NCI-H1092 treated with DMSO at 0.1 percent for 48 hours (cell line): ENCODE measurements at regions not wholly inside any gene's neighbourhood (a gene's known extent, or its start where the extent isn't known, plus 50 kb on each side); places are given as distances from the start of the nearest gene placed in this dataset.

Source experiments
- DNase-seq: peaks from one replicate; lab custom pipeline; 2025; lab: John Stamatoyannopoulos, UW

DNA sequence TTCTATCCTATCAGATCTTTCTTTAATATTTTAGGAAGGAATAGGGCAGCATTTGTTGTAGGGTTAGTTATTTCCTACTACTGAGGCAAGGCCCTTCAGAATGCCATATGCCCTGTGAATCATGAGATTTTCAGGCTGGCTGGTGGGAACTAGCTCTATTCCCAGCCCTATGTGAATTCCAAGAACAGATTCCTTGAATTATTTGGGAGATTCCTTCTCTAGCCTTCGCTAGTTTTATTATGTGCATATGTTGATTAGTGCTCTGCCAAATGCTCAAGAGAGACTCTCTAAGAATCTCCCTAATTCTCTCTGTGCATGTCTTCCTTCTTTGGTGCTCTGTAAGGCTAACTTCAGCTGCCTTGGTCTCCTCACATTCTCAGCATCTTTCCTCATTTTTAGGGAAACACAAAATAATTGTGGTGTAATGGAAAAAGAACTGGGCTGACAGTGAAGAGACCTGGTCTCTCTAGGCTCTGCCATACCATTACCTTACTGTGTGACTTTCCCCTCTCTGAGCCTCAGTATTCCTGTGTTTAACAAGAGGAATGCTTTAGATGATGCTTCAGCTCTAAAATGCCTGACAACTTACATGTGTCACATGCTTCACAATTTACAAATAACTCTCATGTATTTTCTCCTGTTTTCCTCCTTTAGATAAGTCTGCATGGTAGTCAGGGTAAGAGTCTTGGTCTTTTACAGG is 79.7 kb downstream of the VMA21 start:
- no peak for DNase-seq

DNA sequence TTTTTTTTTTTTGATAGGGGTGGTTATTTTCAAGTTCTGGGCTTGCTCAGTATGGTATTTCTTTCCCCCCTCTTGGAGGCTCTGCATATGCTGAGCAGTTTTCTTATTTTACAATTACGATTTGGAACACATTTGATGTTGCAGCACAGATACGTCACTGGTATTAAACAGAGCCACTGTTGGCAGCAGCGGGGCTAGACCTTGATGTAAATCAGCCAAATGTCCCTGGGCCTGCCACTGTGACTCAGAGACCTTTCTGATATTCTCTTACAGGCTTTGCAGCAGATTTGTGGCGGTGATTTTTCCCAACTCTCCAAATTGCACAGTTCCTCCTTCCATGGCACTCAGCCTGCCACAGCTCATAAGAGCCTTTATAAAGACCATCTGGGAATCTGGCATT is 81.1 kb downstream of the VMA21 start:
- DNase-seq, result no peak

DNA sequence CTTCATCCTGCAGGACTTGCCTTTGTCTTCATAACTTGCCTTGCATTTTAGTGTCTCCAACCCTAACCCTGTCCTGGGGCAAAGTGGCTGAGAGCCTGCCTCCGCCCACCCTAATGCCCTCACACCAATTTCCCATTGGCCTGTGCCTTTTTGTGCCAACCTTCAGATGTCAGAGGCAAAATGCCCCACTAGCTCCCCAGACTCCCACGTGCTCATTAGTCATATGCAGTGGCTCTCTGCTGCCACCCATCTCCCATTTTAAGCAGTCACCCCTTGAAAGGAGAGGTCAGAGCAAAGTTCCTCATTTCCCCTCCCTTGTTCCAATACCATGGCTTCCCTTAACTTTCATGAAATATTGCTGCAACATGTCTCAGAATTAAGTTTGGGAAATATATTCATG is 74.8 kb upstream of the PASD1 start:
- peak; percentile 3 for DNase-seq

DNA sequence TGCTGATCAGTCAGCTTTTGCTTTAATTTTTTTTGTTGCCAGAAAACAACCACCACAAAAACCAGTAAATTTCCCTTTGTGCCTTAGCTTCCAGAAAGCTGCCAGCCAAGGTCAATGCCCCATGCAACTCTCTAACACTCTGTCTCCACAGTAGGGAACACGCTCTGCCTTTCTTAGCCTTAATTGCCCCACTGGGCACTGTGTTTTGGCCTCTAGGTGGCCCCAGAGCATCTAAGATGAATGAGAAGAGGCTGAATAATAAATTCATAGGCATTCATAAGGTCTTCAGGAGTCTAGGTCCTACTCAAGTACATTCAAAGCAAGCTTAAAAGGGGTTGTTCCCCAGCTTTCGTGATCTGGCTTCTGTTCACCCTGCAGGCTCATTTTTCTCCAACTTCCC is 57.7 kb upstream of the PASD1 start:
- peak; percentile 2 for DNase-seq

DNA sequence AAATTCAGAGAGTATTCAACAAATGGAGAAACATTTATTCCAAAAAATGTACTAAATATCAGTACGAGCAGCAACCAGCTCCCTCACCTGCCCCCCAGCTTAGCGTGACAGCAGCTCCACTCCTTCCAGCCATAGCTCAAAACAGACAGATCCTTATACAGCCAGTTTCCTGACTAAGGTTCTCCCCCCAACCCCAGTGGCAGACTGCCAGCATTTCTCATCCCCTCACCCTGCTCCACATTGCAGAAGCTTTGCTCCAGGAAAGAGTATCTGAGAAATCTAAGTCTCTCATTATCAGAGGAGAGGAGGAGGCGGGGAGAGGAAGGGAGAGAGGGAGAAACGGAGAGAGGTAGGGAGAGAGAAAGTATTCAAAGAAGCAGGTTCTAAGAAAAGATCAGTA is 53.3 kb upstream of the PASD1 start:
- no peak for DNase-seq

DNA sequence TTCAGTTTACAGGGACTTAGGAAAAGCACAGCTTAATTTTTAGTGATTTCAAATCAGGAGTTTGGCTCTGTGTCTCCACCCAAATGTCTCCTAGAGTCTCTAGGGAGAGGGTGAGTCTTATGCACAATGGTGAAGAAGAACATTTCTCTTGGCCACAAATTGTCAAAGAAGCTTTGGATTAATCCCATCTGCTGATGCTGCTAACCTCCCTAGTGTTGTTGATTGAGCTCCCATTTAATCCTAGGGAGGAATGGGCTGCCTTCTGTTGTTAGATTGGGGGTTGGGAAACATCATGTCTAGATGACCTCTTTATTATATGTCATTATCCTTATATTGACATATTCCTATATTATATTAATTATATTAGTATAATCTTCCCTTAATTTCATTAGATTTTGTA is 50.0 kb upstream of the PASD1 start:
- no peak for DNase-seq
